GM21825 (cell line): ENCODE measurements at regions not wholly inside any gene's neighbourhood (a gene's known extent, or its start where the extent isn't known, plus 50 kb on each side); places are given as distances from the start of the nearest gene placed in this dataset.
"Not testable (repeated sequence)": the region's sequence is repeated elsewhere in the genome, so short reads cannot be mapped to it uniquely, and the experiment has no call there.

ENCODE experiments used
- ATAC-seq: cut with Tn5 transposase; IDR thresholded peaks from one replicate; pipeline ENCODE4 v1.9.1; 2021; ENCODE audit warnings: mild to moderate bottlenecking, moderate library complexity; ENCODE audit not compliant: unreplicated experiment

- ATAC-seq, result no peak
Observed at GRCh38 chr1:55896210-55896609, 681.0 kb upstream of the USP24 start.

GRCh38 chr1:55894521-55894920, 679.4 kb upstream of the USP24 start:
- no peak for ATAC-seq

GRCh38 chr1:55893155-55893554, 678.0 kb upstream of the USP24 start:
- ATAC-seq, result no peak

GRCh38 chr1:55888685-55889317, 673.6 kb upstream of the USP24 start:
- no peak for ATAC-seq

- ATAC-seq, result no peak
Observed at GRCh38 chr1:55886856-55887712, 671.9 kb upstream of the USP24 start.

- ATAC-seq, result no peak
Observed at GRCh38 chr1:55885619-55886018, 670.5 kb upstream of the USP24 start.

- no peak for ATAC-seq
Observed at GRCh38 chr1:55882931-55883330, 667.8 kb upstream of the USP24 start.

- ATAC-seq, result no peak
Observed at GRCh38 chr1:55879346-55879745, 664.2 kb upstream of the USP24 start.

- no peak for ATAC-seq
Observed at GRCh38 chr1:55877437-55878232, 662.5 kb upstream of the USP24 start.

GRCh38 chr1:55876276-55877060, 661.3 kb upstream of the USP24 start:
- ATAC-seq, result no peak

GRCh38 chr1:55870106-55870505, 654.9 kb upstream of the USP24 start:
- ATAC-seq, result no peak

GRCh38 chr1:55869065-55869464, 653.9 kb upstream of the USP24 start:
- ATAC-seq, result no peak

GRCh38 chr1:55868026-55868425, 652.9 kb upstream of the USP24 start:
- ATAC-seq, result no peak

- no peak for ATAC-seq
Observed at GRCh38 chr1:55867304-55867843, 652.2 kb upstream of the USP24 start.

GRCh38 chr1:55865778-55866177, 650.6 kb upstream of the USP24 start:
- not testable (repeated sequence) for ATAC-seq

GRCh38 chr1:55864251-55864650, 649.1 kb upstream of the USP24 start:
- no peak for ATAC-seq

GRCh38 chr1:55861676-55862340, 646.6 kb upstream of the USP24 start:
- ATAC-seq, result no peak

- no peak for ATAC-seq
Observed at GRCh38 chr1:55860798-55861519, 645.8 kb upstream of the USP24 start.

- ATAC-seq, result no peak
Observed at GRCh38 chr1:55860326-55860725, 645.2 kb upstream of the USP24 start.
